RPMI8226 (cell line): ENCODE measurements at regions not wholly inside any gene's neighbourhood (a gene's known extent, or its start where the extent isn't known, plus 50 kb on each side); places are given as distances from the start of the nearest gene placed in this dataset.
"Not testable (repeated sequence)": the region's sequence is repeated elsewhere in the genome, so short reads cannot be mapped to it uniquely, and the experiment has no call there.

Experiments used
- DNase-seq: peaks from one replicate; pipeline ENCODE4 v3.0.0-alpha.2; 2015

DNA sequence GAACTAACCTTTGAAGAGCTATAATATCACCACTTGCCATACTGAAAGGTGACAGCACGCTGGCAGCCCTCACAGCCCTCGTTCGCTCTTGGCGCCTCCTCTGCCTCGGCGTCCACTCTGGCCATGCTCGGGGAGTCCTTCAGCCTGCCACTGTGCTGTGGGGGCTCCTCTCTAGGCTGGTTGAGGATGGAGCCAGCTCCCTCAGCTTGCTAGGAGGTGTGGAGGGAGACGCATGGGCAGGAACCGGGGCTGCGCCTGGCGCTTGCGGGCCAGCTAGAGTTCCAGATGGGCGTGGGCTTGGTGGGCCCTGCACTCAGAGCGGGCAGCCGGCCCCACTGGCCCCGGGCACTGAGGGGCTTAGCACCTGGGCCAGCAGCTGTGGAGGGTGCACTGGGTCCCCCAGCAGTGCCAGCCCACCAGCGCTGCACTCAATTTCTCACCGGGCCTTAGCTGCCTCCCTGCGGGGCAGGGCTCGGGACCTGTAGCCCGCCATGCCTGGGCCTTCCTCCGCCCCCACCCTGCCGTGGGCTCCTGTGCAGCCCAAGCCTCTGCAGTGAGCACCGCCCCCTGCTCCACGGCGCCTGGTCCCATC, 329.7 kb downstream of the LMBRD1 start:
- no peak for DNase-seq

DNA sequence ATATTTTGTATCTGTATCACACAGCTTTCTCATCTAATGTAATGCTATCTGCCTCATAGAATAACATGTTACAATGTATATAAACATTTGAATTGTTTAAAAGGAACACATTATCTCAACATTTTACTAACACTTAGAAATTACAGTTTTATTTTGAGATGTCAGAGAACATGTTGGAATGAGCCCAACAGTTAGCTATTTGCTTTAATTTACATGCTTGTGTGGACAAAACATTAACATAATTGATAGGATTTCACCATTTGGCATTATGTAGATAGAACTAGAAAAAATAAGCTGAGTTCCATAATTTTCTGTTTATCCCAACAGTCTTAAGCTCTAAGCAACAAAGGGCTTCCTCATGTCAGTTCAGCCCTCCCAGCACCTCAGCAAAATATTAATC, 330.9 kb downstream of the LMBRD1 start:
- DNase-seq = no peak

DNA sequence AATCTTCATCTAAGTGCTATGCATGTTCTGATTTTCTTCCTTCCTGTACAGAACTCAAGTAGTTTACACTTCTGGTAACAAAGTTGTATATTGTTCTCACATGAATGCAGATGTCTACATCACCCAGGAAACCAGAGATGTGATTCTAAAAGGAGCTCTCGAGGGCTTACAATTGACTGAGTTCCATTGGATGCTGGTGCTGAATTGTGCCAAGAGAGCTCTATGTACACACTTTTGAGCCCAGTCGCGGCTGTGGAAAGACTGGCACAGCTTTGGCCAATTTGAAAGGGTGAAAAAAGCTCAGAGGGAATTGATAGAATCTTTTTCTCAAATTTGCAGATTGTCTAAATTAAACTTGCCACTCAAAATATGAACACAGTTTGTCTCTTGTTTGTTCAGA, 340.7 kb downstream of the LMBRD1 start:
- no peak for DNase-seq

DNA sequence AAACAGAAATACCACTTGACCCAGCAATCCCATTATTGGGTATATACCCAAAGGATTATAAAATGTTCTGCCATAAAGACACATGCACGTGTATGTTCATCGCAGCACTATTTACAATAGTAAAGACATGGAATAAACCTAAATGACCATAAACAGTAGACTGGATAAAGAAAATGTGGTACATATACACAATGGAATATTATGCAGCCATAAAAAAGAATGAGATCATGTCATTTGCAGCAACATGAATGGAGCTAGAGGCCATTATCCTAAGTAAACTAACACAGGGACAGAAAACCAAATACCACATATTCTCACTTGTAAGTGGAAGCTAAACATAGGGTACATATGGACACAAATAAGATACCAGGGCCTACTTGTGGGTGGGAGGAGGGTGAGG, 342.2 kb downstream of the LMBRD1 start:
- not testable (repeated sequence) for DNase-seq

DNA sequence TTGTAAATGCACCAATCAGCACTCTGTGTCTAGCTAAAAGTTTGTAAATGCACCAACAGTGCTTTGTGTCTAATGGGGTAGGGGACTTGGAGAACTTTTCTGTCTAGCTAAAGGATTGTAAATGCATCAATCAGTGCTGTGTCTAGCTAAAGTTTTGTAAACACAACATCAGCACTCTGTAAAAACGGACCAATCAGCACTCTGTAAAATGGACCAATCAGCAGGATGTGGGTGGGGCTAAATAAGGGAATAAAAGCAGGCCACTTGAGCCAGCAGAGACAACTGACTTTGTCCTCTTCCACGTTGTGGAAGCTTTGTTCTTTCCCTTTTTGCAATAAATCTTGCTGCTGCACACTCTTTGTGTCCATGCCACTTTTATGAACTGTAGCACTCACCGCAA, 346.3 kb downstream of the LMBRD1 start:
- DNase-seq = not testable (repeated sequence)

DNA sequence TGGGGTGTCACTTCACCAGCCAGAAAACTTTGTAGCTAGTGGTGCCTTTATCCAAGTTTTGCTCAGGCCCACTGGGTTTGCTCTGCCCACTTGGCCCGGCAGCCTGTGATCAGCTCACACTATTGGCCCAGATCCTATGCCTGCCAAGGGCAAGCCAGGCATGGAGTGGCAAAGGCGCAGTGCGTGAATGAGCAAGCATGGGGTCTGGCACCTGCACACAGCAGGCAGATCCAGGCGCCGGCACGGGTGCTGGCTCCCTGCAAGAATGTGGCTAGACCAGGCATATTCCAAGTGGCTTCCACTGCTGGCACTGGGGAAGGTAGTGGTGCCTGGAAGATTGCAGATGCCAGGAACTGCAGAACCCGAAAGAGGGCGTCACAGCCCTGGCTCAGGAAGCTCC, 346.9 kb downstream of the LMBRD1 start:
- no peak for DNase-seq
